ENCODE measurements at regions not wholly inside any gene's neighbourhood (a gene's known extent, or its start where the extent isn't known, plus 50 kb on each side); places are given as distances from the start of the nearest gene placed in this dataset.

GRCh38 chr2:62441824-62442223 is 64.2 kb downstream of the TMEM17 start (continued):
- no peak for TF ChIP-seq PRDM15 (CRISPR knock-in tag; IDR thresholded peaks at IDR 0.05)
- no peak for TF ChIP-seq FOXP4 (CRISPR knock-in tag; IDR thresholded peaks at IDR 0.05)
- TF ChIP-seq, protein P1, sequence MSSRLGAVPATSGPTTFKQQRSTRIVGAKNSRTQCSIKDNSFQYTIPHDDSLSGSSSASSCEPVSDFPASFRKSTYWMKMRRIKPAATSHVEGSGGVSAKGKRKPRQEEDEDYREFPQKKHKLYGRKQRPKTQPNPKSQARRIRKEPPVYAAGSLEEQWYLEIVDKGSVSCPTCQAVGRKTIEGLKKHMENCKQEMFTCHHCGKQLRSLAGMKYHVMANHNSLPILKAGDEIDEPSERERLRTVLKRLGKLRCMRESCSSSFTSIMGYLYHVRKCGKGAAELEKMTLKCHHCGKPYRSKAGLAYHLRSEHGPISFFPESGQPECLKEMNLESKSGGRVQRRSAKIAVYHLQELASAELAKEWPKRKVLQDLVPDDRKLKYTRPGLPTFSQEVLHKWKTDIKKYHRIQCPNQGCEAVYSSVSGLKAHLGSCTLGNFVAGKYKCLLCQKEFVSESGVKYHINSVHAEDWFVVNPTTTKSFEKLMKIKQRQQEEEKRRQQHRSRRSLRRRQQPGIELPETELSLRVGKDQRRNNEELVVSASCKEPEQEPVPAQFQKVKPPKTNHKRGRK (CRISPR knock-in tag; IDR thresholded peaks at IDR 0.05; ENCODE audit: borderline replicate concordance): no peak

- H3K4me1 Mint-ChIP-seq: no peaks in the 10 kb centered on the region
- DNase-seq (ENCODE audit: low spot score) (no peak), ATAC-seq (no peak)
- no peaks in the 10 kb centered on the region; the same call in 1 of the 2 replicates for H3K27me3 Mint-ChIP-seq (ENCODE audit: low read depth)
- H3K36me3 Mint-ChIP-seq: no peaks in the 10 kb centered on the region
- ChIA-PET CTCF (no interaction called here), POLR2A (no interaction called here)
- H3K9me3 Mint-ChIP-seq: peaks cover 14% of the 10 kb centered on the region
- H3K4me3 Mint-ChIP-seq: no peak overlapping the region
- TF ChIP-seq EMX1 (CRISPR knock-in tag; IDR thresholded peaks at IDR 0.05): no peak
- no peak for TF ChIP-seq ATF6 (CRISPR knock-in tag; IDR thresholded peaks at IDR 0.05)
- TF ChIP-seq, protein P2, sequence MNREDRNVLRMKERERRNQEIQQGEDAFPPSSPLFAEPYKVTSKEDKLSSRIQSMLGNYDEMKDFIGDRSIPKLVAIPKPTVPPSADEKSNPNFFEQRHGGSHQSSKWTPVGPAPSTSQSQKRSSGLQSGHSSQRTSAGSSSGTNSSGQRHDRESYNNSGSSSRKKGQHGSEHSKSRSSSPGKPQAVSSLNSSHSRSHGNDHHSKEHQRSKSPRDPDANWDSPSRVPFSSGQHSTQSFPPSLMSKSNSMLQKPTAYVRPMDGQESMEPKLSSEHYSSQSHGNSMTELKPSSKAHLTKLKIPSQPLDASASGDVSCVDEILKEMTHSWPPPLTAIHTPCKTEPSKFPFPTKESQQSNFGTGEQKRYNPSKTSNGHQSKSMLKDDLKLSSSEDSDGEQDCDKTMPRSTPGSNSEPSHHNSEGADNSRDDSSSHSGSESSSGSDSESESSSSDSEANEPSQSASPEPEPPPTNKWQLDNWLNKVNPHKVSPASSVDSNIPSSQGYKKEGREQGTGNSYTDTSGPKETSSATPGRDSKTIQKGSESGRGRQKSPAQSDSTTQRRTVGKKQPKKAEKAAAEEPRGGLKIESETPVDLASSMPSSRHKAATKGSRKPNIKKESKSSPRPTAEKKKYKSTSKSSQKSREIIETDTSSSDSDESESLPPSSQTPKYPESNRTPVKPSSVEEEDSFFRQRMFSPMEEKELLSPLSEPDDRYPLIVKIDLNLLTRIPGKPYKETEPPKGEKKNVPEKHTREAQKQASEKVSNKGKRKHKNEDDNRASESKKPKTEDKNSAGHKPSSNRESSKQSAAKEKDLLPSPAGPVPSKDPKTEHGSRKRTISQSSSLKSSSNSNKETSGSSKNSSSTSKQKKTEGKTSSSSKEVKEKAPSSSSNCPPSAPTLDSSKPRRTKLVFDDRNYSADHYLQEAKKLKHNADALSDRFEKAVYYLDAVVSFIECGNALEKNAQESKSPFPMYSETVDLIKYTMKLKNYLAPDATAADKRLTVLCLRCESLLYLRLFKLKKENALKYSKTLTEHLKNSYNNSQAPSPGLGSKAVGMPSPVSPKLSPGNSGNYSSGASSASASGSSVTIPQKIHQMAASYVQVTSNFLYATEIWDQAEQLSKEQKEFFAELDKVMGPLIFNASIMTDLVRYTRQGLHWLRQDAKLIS (CRISPR knock-in tag; IDR thresholded peaks at IDR 0.05; ENCODE audit: borderline replicate concordance): no peak
- no peak for TF ChIP-seq ZNF423 (CRISPR knock-in tag; IDR thresholded peaks at IDR 0.05)
- TF ChIP-seq JUN (CRISPR knock-in tag; IDR thresholded peaks at IDR 0.05): no peak
- TF ChIP-seq SP1 (CRISPR knock-in tag; conservative IDR thresholded peaks at IDR 0.05): no peak
- TF ChIP-seq NR2C2 (CRISPR knock-in tag; IDR thresholded peaks at IDR 0.05): no peak
- no peak for TF ChIP-seq KAT7 (CRISPR knock-in tag; IDR thresholded peaks at IDR 0.05; ENCODE audit: borderline replicate concordance)
- TF ChIP-seq ZNF121 (CRISPR knock-in tag; IDR thresholded peaks at IDR 0.05): no peak
- no peak overlapping the region for H3K27ac Mint-ChIP-seq
These were observed 64.6 kb downstream of the TMEM17 start for GRCh38 chr2:62441421-62441820.

Data from WTC11 (cell line).